RWPE2 (cell line): ENCODE measurements at regions not wholly inside any gene's neighbourhood (a gene's known extent, or its start where the extent isn't known, plus 50 kb on each side); places are given as distances from the start of the nearest gene placed in this dataset.

Experiments
- ATAC-seq: fragments of 200-7000 bp; cut with Tn5 transposase; 3 replicates; pipeline ENCODE4 v1.9.1; 2021; ENCODE audit warnings: low read depth
- DNase-seq: peaks from one replicate; pipeline ENCODE4 v3.0.0-alpha.2; 2020; ENCODE audit warnings: low spot score
- H3K27ac ChIP-seq: fragments of 450-650 bp; 2 replicates; pipeline ENCODE4 v1.5.1; 2017; ENCODE audit warnings: mild to moderate bottlenecking; ENCODE audit not compliant: poor library complexity, severe bottlenecking
- H3K27me3 ChIP-seq: fragments of 250-450 bp; sonication (Bioruptor Pico); 2 replicates; pipeline ENCODE4 v1.5.1; 2021; ENCODE audit warnings: mild to moderate bottlenecking, moderate library complexity; ENCODE audit not compliant: insufficient read depth, poor library complexity, severe bottlenecking
- H3K36me3 ChIP-seq: fragments of 250-450 bp; sonication (Bioruptor Pico); 2 replicates; pipeline ENCODE4 v1.5.1; 2020; ENCODE audit warnings: low read depth, mild to moderate bottlenecking, moderate library complexity
- H3K4me1 ChIP-seq: fragments of 250-450 bp; sonication (Bioruptor Pico); 2 replicates; pipeline ENCODE4 v1.5.1; 2021; ENCODE audit warnings: mild to moderate bottlenecking, moderate library complexity; ENCODE audit not compliant: insufficient read depth, poor library complexity, severe bottlenecking
- H3K4me3 ChIP-seq: fragments of 250-450 bp; sonication (Bioruptor Pico); 2 replicates; pipeline ENCODE4 v1.5.1; 2021; ENCODE audit warnings: mild to moderate bottlenecking, moderate library complexity; ENCODE audit not compliant: severe bottlenecking
- H3K9me3 ChIP-seq: fragments of 250-450 bp; sonication (Bioruptor Pico); 2 replicates; pipeline ENCODE4 v1.5.1; 2021; ENCODE audit warnings: mild to moderate bottlenecking, moderate library complexity; ENCODE audit not compliant: severe bottlenecking
- CTCF ChIP-seq: fragments of 450-650 bp; IDR thresholded peaks from one replicate; pipeline ENCODE4 v1.5.1; 2017; ENCODE audit warnings: mild to moderate bottlenecking, moderate library complexity; ENCODE audit not compliant: poor library complexity, severe bottlenecking

- Histone ChIP-seq H3K27ac (no peak overlapping the region), H3K4me3 (no peak overlapping the region), H3K36me3 (no peaks in the 10 kb centered on the region), H3K9me3 (no peaks in the 10 kb centered on the region), H3K27me3 (no peaks in the 10 kb centered on the region), H3K4me1 (no peaks in the 10 kb centered on the region)
- no peak for ATAC-seq
- no peak for DNase-seq
- TF ChIP-seq CTCF: no peak
Measured at GRCh38 chr14:86373886-86374285, 843.9 kb downstream of the FLRT2 start.

GRCh38 chr14:86372402-86372801 lies 842.5 kb downstream of the FLRT2 start:
- ATAC-seq (no peak), DNase-seq (no peak)
- H3K36me3 ChIP-seq: no peaks in the 10 kb centered on the region
- H3K9me3 ChIP-seq: no peaks in the 10 kb centered on the region
- H3K4me1 ChIP-seq: no peaks in the 10 kb centered on the region
- H3K27me3 ChIP-seq: no peaks in the 10 kb centered on the region
- no peak for TF ChIP-seq CTCF
- H3K27ac ChIP-seq: no peak overlapping the region
- H3K4me3 ChIP-seq: no peak overlapping the region

- TF ChIP-seq CTCF: no peak
- Histone ChIP-seq H3K36me3 (no peaks in the 10 kb centered on the region), H3K4me3 (no peak overlapping the region), H3K9me3 (no peaks in the 10 kb centered on the region), H3K27me3 (peaks cover 4% of the 10 kb centered on the region), H3K4me1 (no peaks in the 10 kb centered on the region), H3K27ac (no peak overlapping the region)
- DNase-seq: no peak
- no peak for ATAC-seq
Measured at GRCh38 chr14:86364634-86365033, 834.7 kb downstream of the FLRT2 start.

- Histone ChIP-seq H3K4me3 (no peak overlapping the region), H3K27ac (no peak overlapping the region), H3K36me3 (no peaks in the 10 kb centered on the region), H3K4me1 (no peaks in the 10 kb centered on the region), H3K27me3 (peaks cover 4% of the 10 kb centered on the region), H3K9me3 (no peaks in the 10 kb centered on the region)
- TF ChIP-seq CTCF: no peak
- ATAC-seq (no peak), DNase-seq (no peak)
Measured at GRCh38 chr14:86363576-86363975, 833.6 kb downstream of the FLRT2 start.

GRCh38 chr14:86363047-86363446 lies 833.1 kb downstream of the FLRT2 start:
- Histone ChIP-seq H3K4me1 (no peaks in the 10 kb centered on the region), H3K27ac (no peak overlapping the region), H3K27me3 (peaks cover 4% of the 10 kb centered on the region), H3K9me3 (no peaks in the 10 kb centered on the region), H3K36me3 (no peaks in the 10 kb centered on the region), H3K4me3 (no peak overlapping the region)
- DNase-seq: no peak
- ATAC-seq: no peak
- no peak for TF ChIP-seq CTCF
